HEK293 (cell line): ENCODE measurements at regions not wholly inside any gene's neighbourhood (a gene's known extent, or its start where the extent isn't known, plus 50 kb on each side); places are given as distances from the start of the nearest gene placed in this dataset.
A peak's percentile ranks its signal among the peaks of the same experiment; 100 is the strongest.

ENCODE experiments used
- CTCF ChIA-PET: fragments of 350-600 bp; formaldehyde crosslinking; extraction: SDS; loops from one replicate; lab custom pipeline; 2021; ENCODE audit warnings: antibody characterized with exemption; lab: Yijun Ruan, JAX
- POLR2A ChIA-PET: fragments of 300-600 bp; formaldehyde crosslinking; extraction: SDS; loops from one replicate; lab custom pipeline; 2020; ENCODE audit warnings: antibody characterized with exemption, inconsistent platforms; lab: Yijun Ruan, JAX
- H3K27ac ChIP-seq: fragments of 200-500 bp; sonication (Bioruptor generic); 2 replicates; pipeline ENCODE4 v1.5.1; 2014; ENCODE audit warnings: low read depth, low read length, control low read depth, inconsistent platforms; ENCODE audit errors: extremely low read depth
- H3K36me3 ChIP-seq, 2 experiments: fragments of 200-500 bp in 1 of 2; sonication (Bioruptor generic) in 1 of 2; 1 replicate in 1 of 2; 2 replicates in 1 of 2; pipeline ENCODE4 v1.5.1; 2014 to 2017; ENCODE audit warnings: inconsistent platforms in 2 of 2, low read length in 2 of 2; ENCODE audit not compliant: control insufficient read depth in 2 of 2, insufficient read depth in 1 of 2
- H3K4me1 ChIP-seq: fragments of 200-500 bp; sonication (Bioruptor generic); 2 replicates; pipeline ENCODE4 v1.5.1; 2014; ENCODE audit warnings: mild to moderate bottlenecking, low read length, inconsistent platforms; ENCODE audit not compliant: control insufficient read depth, insufficient read depth
- H3K4me3 ChIP-seq: 2 replicates; pipeline ENCODE4 v1.5.1; 2011; ENCODE audit warnings: low read depth, mild to moderate bottlenecking, control low read depth, low read length, moderate library complexity
- H3K9me3 ChIP-seq: fragments of 200-500 bp; sonication (Bioruptor generic); 2 replicates; pipeline ENCODE4 v1.5.1; 2014; ENCODE audit warnings: low read depth, low read length, inconsistent platforms; ENCODE audit not compliant: control insufficient read depth, insufficient read depth
- EGR2 ChIP-seq: fragments of 450-650 bp; formaldehyde crosslinking; IDR thresholded peaks from 2 replicates; pipeline ENCODE4 v1.5.1; 2016; ENCODE audit warnings: low read depth, missing biosample characterization, missing genetic modification characterization
- GLIS1 ChIP-seq: fragments of 450-650 bp; formaldehyde crosslinking; IDR thresholded peaks from 2 replicates; pipeline ENCODE4 v1.5.1; 2016; ENCODE audit warnings: missing biosample characterization, missing genetic modification characterization
- MYNN ChIP-seq: fragments of 450-650 bp; formaldehyde crosslinking; IDR thresholded peaks from 2 replicates; pipeline ENCODE4 v1.5.1; 2016; ENCODE audit warnings: missing biosample characterization, missing genetic modification characterization, borderline replicate concordance
- PRDM1 ChIP-seq: fragments of 450-650 bp; formaldehyde crosslinking; IDR thresholded peaks from 2 replicates; pipeline ENCODE4; 2016; ENCODE audit warnings: missing biosample characterization, missing genetic modification characterization
- SP7 ChIP-seq: fragments of 450-650 bp; formaldehyde crosslinking; IDR thresholded peaks from 2 replicates; pipeline ENCODE4 v1.5.1; 2016; ENCODE audit warnings: missing biosample characterization, missing genetic modification characterization
- ZBTB17 ChIP-seq: fragments of 450-650 bp; formaldehyde crosslinking; IDR thresholded peaks from 2 replicates; pipeline ENCODE4 v1.5.1; 2016; ENCODE audit warnings: missing biosample characterization, missing genetic modification characterization
- ZBTB48 ChIP-seq: fragments of 450-650 bp; formaldehyde crosslinking; IDR thresholded peaks from 2 replicates; pipeline ENCODE4 v1.5.1; 2016; ENCODE audit warnings: missing biosample characterization, missing genetic modification characterization
- ZFP3 ChIP-seq: fragments of 450-650 bp; formaldehyde crosslinking; IDR thresholded peaks from 2 replicates; pipeline ENCODE4 v1.5.1; 2016; ENCODE audit warnings: low read depth, missing biosample characterization, missing genetic modification characterization
- ZNF175 ChIP-seq: fragments of 450-650 bp; formaldehyde crosslinking; IDR thresholded peaks from 2 replicates; pipeline ENCODE4 v1.5.1; 2016; ENCODE audit warnings: missing biosample characterization, missing genetic modification characterization
- ZNF248 ChIP-seq: fragments of 450-650 bp; formaldehyde crosslinking; IDR thresholded peaks from 2 replicates; pipeline ENCODE4 v1.5.1; 2017; ENCODE audit warnings: missing biosample characterization, missing genetic modification characterization
- ZNF311 ChIP-seq: fragments of 450-650 bp; formaldehyde crosslinking; IDR thresholded peaks from 2 replicates; pipeline ENCODE4 v1.5.1; 2017; ENCODE audit warnings: missing biosample characterization, missing genetic modification characterization, borderline replicate concordance
- ZNF335 ChIP-seq: fragments of 450-650 bp; formaldehyde crosslinking; conservative IDR thresholded peaks from 2 replicates; pipeline ENCODE4 v1.5.1; 2016; ENCODE audit warnings: missing biosample characterization, missing genetic modification characterization
- ZNF341 ChIP-seq: fragments of 450-650 bp; formaldehyde crosslinking; IDR thresholded peaks from 2 replicates; pipeline ENCODE4; 2016; ENCODE audit warnings: low read depth, missing biosample characterization, missing genetic modification characterization
- ZNF529 ChIP-seq: fragments of 450-650 bp; formaldehyde crosslinking; IDR thresholded peaks from 2 replicates; pipeline ENCODE4 v1.5.1; 2017; ENCODE audit warnings: missing genetic modification characterization, missing biosample characterization; ENCODE audit not compliant: insufficient replicate concordance
- ZNF654 ChIP-seq: fragments of 450-650 bp; formaldehyde crosslinking; IDR thresholded peaks from 2 replicates; pipeline ENCODE4 v1.5.1; 2016; ENCODE audit warnings: low read depth, missing biosample characterization, missing genetic modification characterization
- ZNF660 ChIP-seq: fragments of 450-650 bp; IDR thresholded peaks from 2 replicates; pipeline ENCODE4 v1.5.1; 2018; ENCODE audit warnings: missing biosample characterization, mild to moderate bottlenecking, missing genetic modification characterization
- TF ChIP-seq, protein P1 (sequence below): fragments of 450-650 bp; formaldehyde crosslinking; IDR thresholded peaks from 2 replicates; pipeline ENCODE4 v1.5.1; 2016; ENCODE audit warnings: missing biosample characterization, missing genetic modification characterization
- TF ChIP-seq, protein P2 (sequence below): fragments of 450-650 bp; formaldehyde crosslinking; optimal IDR thresholded peaks from 2 replicates; pipeline ENCODE3; 2016; ENCODE audit warnings: missing biosample characterization, mild to moderate bottlenecking, missing genetic modification characterization
- TF ChIP-seq, protein P3 (sequence below): fragments of 450-650 bp; formaldehyde crosslinking; IDR thresholded peaks from 2 replicates; pipeline ENCODE4 v1.5.1; 2016; ENCODE audit warnings: missing biosample characterization, missing genetic modification characterization
- TF ChIP-seq, protein P4 (sequence below): fragments of 450-650 bp; formaldehyde crosslinking; IDR thresholded peaks from 2 replicates; pipeline ENCODE4 v1.5.1; 2016; ENCODE audit warnings: missing biosample characterization, missing genetic modification characterization
- TF ChIP-seq, protein P5 (sequence below): fragments of 450-650 bp; IDR thresholded peaks from 2 replicates; pipeline ENCODE4 v1.5.1; 2018; ENCODE audit warnings: missing biosample characterization, missing genetic modification characterization
- TF ChIP-seq, protein P6 (sequence below): fragments of 450-650 bp; formaldehyde crosslinking; IDR thresholded peaks from 2 replicates; pipeline ENCODE4 v1.5.1; 2016; ENCODE audit warnings: missing biosample characterization, missing genetic modification characterization
- TF ChIP-seq, protein P7 (sequence below): fragments of 450-650 bp; formaldehyde crosslinking; IDR thresholded peaks from 2 replicates; pipeline ENCODE4 v1.5.1; 2016; ENCODE audit warnings: missing biosample characterization, missing genetic modification characterization

DNA sequence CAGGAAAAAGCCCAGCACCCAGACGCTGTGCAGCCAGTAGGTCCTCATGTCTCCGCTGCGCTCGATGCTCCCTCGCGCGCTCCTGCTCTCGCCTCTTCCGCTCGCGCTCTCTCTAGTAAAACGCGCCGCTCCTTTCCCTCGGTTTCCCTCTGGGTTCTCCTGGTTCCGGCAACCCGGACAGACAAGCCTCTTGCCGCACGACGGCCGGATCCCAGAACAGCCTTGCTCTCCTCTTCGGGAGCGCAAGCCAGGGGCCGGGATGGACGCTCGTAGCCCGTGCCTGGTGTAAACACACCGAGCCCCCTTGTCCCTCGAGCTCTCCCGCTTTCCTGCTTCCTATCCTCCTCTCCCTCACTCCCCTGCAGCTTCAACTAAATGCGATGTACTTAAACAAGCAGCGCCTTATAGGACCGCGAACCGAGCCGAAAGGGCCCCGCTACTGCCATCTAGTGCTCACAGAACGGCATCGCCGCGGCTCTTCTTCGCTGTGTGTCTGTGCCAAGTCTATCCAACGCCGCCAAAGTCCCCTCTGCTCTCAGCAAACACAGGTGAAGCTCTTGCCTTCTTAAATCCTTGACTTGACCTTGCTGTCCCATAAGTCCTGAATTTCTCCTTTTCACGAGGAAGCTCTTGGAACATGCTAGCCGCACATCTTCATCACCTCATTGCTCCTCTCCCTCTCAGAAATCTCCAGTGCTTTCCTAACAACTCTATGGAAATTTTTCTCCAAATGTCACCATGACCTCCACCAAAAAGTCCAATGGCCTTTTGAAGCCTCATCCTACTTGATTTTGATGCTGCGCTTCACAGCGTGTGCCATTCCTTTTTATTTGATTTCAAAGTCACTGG is 1037.2 kb downstream of the IGSF11 start:
- Histone ChIP-seq H3K4me1 (no peaks in the 10 kb centered on the region), H3K36me3 (no peaks in the 10 kb centered on the region), H3K4me3 (peak overlapping the region; percentile 52)
- POLR2A ChIA-PET, result no interaction called here
- TF ChIP-seq, protein P1, sequence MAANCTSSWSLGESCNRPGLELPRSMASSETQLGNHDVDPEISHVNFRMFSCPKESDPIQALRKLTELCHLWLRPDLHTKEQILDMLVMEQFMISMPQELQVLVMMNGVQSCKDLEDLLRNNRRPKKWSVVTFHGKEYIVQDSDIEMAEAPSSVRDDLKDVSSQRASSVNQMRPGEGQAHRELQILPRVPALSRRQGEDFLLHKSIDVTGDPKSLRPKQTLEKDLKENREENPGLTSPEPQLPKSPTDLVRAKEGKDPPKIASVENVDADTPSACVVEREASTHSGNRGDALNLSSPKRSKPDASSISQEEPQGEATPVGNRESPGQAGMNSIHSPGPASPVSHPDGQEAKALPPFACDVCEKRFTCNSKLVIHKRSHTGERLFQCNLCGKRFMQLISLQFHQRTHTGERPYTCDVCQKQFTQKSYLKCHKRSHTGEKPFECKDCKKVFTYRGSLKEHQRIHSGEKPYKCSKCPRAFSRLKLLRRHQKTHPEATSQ, result no peak
- TF ChIP-seq ZNF654 (tag by site-specific recombination) (peak; percentile 58), EGR2 (no peak), GLIS1 (peak; percentile 44), ZNF341 (tag by site-specific recombination) (0 out of 2 replicates have a peak, but pooled peaks have one; percentile 11), MYNN (tag by site-specific recombination) (no peak), SP7 (tag by site-specific recombination) (no peak), PRDM1 (tag by site-specific recombination) (peak; percentile 91), ZFP3 (tag by site-specific recombination) (no peak), ZBTB17 (tag by site-specific recombination) (peak; percentile 70), ZNF311 (no peak), ZBTB48 (peak; percentile 60), ZNF248 (no peak), ZNF175 (no peak), ZNF529 (no peak), ZNF335 (tag by site-specific recombination) (peak; percentile 50), ZNF660 (tag by site-specific recombination) (0 out of 2 replicates have a peak, but pooled peaks have one; percentile 13)
- TF ChIP-seq, protein P2, sequence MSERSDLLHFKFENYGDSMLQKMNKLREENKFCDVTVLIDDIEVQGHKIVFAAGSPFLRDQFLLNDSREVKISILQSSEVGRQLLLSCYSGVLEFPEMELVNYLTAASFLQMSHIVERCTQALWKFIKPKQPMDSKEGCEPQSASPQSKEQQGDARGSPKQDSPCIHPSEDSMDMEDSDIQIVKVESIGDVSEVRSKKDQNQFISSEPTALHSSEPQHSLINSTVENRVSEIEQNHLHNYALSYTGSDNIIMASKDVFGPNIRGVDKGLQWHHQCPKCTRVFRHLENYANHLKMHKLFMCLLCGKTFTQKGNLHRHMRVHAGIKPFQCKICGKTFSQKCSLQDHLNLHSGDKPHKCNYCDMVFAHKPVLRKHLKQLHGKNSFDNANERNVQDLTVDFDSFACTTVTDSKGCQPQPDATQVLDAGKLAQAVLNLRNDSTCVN (tag by site-specific recombination), result peak; percentile 38
- TF ChIP-seq, protein P3, sequence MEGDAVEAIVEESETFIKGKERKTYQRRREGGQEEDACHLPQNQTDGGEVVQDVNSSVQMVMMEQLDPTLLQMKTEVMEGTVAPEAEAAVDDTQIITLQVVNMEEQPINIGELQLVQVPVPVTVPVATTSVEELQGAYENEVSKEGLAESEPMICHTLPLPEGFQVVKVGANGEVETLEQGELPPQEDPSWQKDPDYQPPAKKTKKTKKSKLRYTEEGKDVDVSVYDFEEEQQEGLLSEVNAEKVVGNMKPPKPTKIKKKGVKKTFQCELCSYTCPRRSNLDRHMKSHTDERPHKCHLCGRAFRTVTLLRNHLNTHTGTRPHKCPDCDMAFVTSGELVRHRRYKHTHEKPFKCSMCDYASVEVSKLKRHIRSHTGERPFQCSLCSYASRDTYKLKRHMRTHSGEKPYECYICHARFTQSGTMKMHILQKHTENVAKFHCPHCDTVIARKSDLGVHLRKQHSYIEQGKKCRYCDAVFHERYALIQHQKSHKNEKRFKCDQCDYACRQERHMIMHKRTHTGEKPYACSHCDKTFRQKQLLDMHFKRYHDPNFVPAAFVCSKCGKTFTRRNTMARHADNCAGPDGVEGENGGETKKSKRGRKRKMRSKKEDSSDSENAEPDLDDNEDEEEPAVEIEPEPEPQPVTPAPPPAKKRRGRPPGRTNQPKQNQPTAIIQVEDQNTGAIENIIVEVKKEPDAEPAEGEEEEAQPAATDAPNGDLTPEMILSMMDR (tag by site-specific recombination), result peak; percentile 81
- TF ChIP-seq, protein P4, sequence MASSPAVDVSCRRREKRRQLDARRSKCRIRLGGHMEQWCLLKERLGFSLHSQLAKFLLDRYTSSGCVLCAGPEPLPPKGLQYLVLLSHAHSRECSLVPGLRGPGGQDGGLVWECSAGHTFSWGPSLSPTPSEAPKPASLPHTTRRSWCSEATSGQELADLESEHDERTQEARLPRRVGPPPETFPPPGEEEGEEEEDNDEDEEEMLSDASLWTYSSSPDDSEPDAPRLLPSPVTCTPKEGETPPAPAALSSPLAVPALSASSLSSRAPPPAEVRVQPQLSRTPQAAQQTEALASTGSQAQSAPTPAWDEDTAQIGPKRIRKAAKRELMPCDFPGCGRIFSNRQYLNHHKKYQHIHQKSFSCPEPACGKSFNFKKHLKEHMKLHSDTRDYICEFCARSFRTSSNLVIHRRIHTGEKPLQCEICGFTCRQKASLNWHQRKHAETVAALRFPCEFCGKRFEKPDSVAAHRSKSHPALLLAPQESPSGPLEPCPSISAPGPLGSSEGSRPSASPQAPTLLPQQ (tag by site-specific recombination), result no peak
- TF ChIP-seq, protein P5, sequence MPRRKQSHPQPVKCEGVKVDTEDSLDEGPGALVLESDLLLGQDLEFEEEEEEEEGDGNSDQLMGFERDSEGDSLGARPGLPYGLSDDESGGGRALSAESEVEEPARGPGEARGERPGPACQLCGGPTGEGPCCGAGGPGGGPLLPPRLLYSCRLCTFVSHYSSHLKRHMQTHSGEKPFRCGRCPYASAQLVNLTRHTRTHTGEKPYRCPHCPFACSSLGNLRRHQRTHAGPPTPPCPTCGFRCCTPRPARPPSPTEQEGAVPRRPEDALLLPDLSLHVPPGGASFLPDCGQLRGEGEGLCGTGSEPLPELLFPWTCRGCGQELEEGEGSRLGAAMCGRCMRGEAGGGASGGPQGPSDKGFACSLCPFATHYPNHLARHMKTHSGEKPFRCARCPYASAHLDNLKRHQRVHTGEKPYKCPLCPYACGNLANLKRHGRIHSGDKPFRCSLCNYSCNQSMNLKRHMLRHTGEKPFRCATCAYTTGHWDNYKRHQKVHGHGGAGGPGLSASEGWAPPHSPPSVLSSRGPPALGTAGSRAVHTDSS (tag by site-specific recombination), result peak; percentile 55
- TF ChIP-seq, protein P6, sequence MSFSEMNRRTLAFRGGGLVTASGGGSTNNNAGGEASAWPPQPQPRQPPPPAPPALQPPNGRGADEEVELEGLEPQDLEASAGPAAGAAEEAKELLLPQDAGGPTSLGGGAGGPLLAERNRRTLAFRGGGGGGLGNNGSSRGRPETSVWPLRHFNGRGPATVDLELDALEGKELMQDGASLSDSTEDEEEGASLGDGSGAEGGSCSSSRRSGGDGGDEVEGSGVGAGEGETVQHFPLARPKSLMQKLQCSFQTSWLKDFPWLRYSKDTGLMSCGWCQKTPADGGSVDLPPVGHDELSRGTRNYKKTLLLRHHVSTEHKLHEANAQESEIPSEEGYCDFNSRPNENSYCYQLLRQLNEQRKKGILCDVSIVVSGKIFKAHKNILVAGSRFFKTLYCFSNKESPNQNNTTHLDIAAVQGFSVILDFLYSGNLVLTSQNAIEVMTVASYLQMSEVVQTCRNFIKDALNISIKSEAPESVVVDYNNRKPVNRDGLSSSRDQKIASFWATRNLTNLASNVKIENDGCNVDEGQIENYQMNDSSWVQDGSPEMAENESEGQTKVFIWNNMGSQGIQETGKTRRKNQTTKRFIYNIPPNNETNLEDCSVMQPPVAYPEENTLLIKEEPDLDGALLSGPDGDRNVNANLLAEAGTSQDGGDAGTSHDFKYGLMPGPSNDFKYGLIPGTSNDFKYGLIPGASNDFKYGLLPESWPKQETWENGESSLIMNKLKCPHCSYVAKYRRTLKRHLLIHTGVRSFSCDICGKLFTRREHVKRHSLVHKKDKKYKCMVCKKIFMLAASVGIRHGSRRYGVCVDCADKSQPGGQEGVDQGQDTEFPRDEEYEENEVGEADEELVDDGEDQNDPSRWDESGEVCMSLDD (tag by site-specific recombination), result no peak; the same call in 1 of the 2 replicates
- TF ChIP-seq, protein P7, sequence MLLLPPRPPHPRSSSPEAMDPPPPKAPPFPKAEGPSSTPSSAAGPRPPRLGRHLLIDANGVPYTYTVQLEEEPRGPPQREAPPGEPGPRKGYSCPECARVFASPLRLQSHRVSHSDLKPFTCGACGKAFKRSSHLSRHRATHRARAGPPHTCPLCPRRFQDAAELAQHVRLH (tag by site-specific recombination), result peak; percentile 13; the same call in 1 of the 2 replicates
- TF ChIP-seq, all 188 proteins: peak for 12
- CTCF ChIA-PET, result interaction anchor here (0.5 to 1.3 kb wide), 11 partner anchors 10 to 1227 kb away, joined by 3 to 8 read pairs (median 4); no protein-coding TSS in a partner anchor
- Histone ChIP-seq H3K9me3 (no peaks in the 10 kb centered on the region), H3K27ac (peak overlapping the region; percentile 49; the same call in 1 of the 2 replicates)
